ENCODE measurements at regions not wholly inside any gene's neighbourhood (a gene's known extent, or its start where the extent isn't known, plus 50 kb on each side); places are given as distances from the start of the nearest gene placed in this dataset.

DNA sequence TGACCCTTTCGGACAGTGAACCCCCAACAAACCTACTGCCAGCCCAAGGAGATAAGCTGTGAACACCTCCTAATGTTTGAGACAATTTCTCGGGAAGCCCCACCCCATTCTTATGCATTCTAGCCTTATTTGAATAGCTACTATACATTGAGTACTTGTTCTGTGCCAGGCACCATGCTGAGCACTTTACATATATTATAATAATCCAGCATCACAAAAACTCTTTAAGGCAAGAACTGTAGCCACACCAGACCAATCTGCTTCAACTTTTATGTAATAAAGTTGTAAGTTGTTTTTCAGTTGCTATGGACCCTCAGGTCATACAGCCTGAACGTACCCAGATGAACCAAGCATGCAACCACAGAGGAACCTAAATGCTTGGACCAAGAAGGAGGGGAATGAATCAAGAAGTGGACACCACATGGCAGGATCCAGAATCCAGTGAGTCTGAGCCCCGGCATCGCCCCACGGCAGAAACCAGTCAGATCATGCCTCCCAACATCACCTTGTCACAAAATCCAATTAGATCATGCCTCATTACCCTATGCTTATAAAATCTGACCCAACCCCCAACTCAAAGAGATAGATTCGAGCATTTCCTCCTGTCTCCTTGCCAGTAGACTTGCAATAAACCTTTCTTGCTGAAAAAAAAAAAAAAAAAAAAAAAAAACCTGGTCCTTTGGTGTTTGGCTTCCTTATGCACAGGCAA, 225.0 kb downstream of the QDPR start:
- no peak for DNase-seq

DNA sequence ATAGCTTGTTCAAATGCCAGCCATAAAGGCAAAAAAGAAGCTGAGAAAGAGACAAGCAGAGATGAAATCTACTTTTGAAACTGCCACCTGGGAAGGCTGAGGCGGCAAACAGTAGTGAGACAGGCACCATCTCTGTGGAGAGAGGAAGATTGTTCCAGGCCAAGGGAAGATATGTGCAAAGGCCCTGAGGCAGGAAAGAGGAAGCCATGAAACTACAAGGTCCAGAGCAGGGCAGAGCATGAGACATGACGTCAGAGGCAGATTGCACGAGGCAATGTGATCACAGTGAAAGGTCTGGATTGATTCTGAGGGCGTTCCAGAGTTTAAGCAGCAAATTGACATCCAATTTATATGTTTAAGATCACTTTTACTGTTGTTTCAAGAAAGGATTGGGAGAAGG, 226.1 kb downstream of the QDPR start:
- no peak for DNase-seq

DNA sequence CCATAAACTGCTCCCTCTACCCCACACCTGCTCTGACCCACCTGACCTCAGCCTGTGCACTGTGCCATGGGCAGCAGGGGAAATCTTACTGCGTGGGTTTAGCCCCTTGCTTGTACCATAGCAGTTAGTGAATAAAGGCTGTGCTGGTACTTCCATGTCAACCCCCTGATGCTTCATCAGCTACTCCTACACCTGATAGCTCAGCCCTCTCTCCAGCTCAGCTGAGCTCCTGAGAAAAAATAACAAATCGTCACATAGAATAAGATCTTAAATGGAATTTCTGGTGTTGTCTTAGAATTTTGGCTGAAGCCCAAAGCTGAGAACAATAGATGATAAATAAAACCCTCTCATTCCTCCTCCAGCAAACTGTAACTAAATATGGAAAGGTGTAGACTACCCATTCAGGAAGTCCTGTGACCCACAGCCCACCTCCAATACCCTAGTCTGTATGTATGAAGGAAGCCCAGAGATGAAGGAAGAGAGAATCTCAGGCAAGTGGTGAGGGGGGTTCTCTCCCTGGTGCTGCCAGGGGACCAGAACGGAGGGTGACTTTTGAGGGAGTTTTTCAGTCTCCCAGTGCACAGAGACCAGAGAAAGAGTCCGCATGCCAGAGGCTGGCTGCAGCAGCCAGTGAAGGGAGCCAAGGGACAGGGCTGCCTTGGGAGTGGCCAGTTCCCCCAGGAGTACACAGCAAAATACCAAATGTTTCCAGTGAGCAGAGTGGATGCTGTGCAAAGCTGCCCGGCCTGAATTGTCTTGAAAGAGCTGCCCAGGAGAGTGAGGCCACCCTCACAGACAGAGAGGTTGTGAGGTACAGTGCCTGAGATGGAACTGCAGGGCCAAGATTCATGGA, 227.3 kb downstream of the QDPR start:
- DNase-seq = no peak

DNA sequence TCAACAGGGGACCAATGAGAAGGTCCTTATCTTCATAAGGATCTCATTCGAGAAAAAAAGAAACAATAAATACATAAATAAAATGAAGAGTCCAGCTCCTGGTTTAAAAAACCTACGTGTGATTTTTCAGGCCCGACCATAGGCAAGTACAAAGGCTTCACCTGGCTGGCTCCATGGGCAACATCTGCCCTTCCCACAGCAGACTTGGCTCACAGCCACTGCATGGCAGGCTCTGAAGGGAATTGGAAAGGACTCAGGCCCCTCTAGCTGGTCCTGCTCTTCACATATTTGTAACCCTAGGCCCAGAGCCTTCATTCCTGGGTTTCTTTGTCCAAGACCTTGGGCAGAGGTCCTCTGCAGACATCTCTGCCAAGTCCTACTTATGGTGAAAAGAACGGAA, 228.1 kb downstream of the QDPR start:
- no peak for DNase-seq

DNA sequence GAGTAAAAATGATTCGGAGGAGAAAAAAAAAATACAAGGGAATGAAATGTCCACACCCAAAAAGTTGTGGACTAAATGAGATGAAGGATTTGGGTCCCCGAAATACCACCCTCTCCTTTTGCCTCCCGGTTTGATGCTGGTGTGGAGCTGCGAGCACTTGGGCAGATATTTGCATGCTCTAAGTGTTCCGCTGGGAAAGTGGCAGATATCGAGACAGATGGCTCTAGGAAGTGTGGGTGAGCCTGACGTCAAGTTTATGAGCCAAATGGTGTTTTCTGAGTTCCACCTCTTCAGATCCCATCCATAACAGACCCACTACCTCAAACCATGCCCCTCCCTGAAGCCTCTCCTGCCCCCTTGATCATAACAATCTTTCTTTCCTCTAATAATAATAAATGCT, 228.6 kb downstream of the QDPR start:
- no peak for DNase-seq

DNA sequence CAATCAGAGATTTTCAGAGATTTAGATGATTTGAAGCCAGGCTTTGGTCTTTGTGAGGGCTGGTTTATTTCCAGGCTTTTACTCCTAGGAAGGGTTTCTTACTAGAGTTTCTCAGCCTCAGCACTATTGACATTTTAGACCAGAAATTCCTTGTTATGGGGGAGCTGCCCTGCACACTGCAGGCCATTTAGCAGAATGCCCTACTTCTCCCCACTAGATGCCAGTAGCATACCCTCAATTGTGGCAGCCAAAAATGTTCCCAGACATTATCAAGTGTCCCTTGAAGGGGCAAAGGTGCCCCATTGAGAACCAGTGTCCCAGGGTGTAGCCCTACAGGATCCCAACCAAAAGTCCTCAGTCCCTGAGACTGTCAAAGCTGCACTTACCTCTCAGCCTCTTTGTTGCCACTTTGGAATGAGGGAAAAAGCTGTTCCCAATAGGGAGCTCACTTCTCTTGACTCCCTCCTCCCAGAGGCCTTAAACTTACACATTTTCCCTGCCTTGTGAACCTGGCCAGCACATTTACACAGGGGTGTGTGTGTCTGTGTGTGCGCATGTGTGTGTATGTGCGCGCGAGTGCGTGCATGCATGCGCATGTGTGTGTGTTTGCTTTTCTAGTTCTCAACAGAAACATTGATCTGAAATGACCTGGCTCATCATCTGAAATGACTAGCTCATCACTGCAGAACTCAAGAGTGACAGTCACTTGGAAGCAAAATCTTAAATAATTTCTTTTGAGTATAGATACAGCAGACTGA, 231.4 kb downstream of the QDPR start:
- no peak for DNase-seq

DNA sequence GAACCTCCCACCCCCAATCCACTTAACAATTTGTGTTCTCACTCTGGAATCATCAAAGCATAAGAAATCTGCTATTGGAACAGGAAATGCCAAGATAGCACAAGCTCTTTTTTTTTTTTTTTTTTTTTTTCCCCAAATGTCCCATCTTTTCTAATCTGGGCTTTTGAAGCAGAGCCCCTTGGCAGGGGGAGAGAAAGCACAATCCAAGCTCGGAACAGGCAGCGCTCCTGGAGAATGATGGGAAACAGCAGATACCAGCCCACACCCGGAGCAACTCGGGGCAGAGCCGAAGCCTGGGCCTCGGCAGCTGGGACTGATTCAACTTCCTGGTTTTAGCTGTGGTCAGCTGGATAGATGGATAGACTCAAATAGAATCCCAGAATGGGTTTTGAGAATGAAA, 235.1 kb downstream of the QDPR start:
- no peak for DNase-seq

DNA sequence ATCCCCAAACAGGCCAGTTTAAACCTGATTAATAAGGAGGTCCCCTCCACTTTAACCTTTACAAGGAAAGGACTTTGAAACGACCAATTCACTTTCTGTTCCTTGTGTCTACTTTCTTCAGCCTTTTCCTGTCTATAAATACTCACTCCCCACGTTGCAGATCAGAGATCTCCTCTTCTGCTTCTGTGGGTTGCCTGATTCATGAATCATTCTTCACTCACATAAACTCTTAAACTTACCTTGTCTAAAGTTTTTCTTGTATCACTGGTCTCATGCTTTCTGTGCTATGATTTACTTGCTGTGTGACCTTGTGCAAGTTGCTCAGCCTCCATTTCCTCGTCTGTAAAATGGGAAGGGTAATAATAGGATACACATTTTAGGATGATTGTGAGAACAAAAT, 236.1 kb downstream of the QDPR start:
- DNase-seq = no peak

DNA sequence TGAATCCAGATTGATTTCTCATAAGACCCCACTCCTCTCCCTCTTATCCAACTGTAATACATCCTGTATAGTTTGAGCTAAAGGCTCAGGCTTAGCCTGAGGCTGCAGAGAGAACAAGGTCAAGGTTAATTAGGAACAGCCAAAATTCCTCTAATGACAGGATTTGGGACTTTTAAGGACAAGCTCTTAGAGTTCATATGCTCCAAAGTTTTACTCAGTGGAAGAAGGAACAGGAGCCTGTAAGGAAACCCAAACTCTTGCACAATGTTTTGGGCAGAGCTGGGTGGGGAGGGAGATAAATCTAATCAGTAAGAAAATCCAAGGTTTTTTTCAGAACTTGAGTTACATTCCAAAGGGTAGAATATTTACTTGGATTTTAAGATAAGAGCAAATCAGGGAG, 238.8 kb downstream of the QDPR start:
- no peak for DNase-seq

DNA sequence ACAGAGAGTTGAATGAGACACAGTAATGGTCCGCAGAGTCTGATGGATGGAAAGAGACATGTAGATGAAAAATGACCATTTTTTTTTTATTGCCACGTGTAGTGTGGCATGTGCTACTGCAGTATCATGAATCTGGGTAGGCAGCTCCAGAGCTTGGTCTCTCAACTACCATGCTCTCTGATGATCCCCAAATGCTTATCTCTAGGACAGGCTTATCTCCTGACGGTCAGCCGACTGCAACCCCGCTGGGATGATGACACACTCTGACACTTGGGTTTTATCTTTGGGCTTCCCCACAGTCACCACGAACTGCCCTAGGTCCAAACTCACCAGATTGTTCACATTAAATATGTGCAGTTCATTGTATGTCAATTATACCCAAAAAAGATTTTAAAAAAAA, 239.7 kb downstream of the QDPR start:
- no peak for DNase-seq

DNA sequence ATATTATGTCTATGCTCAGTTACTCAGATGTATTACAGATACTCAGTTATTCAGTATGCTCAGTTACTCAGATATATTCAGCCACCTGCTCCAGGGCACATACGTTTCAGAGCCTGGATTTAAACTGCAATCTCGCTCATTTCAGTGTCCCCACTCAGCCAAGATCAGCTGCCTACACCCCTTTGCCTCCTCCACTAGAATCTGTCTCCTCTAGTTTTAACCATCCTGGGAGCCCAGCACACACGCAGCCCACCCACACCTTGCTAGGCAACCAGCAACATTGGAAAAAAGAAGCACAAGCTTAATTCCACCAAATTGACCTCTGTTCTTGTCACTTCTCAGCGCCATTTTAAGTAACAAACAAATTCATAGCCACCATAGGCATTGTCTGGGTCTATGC, 246.2 kb downstream of the QDPR start:
- no peak for DNase-seq

DNA sequence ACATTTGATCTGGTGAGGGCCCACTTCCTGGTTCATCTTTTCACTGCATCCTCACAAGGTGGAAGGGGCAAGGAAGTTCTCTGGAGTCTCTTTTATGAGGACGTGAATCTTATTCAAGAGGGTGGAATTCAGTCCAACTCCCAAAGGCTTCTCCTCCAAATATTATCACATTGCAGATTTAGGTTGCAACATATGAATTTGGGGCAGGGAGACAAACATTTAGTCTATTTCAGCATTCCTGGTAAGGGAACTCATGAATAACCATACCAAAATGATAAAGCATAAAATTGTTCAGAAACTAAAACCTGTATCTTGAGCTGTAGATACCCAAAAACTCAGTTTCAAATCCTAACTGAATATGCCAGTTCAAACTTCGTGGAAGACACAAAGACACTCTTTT, 246.8 kb downstream of the QDPR start:
- no peak for DNase-seq

DNA sequence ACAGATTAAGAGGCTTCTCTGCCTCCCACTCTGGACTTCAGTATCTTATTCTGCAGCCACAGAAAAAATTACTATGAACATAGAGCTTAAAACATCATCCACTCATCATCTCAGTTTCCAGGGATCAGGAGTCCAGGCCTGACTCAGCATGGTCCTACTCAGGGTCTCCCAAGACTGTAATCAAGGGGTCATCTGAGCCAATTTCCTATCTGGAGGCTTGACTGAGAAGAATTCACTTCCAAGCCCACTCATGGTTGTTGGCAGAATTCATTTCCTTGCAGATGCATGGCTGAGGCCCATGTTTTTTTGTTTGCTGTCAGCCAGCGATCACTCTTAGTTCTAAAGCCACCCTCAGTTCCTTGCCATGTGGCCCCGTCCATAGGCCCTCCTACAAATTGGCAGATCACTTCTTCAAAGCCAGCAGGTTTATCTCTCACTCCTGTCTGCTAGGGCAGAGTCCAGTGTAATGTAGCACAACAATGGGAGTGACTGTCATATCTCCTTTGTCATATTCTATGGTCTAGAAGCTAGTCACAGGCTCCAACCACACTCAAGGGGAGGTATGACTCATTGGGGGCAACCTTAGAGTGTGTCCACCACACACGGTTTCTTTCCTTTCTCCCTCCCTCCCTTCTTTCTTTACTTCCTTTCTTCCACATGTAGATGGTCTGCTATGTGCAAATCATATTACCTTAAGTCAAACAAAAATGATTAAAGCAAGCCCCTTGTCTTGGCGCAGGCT, 251.6 kb downstream of the QDPR start:
- no peak for DNase-seq

DNA sequence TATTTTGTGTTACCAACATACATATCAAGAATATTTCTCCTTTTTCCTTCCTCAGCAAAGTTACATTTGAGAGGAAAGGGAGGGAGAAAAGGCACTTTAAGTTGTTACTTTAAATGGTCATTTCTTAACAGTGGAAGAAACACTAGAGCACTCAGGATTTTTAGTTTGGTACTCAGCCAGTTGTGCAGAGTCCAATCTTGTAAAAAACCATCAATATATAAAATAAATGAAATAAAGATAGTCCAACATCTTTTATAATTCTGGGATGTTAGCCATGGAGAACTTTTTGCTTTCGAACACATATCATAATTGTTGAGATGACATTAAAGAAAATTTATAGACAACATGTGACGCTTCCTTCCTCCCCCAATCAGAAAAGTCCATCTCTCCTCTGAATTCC, 253.8 kb downstream of the QDPR start:
- DNase-seq = no peak

DNA sequence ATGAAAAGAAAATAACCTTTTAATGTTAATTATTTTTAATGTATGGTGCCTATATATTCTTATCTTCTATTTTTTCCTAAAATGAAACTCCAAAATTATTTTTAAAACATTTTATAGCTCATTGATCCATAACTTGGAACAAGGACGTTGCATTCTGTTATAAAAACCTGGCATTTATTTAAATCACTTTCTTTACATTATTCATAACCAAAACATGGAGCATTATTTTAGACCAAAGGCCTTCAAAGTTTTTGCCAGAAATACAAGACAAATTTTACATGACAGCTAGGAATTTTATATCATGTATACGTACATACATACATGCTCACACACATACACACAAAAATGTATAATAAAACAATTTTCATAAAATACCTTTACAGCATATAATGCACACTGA, 259.8 kb downstream of the QDPR start:
- no peak for DNase-seq

DNA sequence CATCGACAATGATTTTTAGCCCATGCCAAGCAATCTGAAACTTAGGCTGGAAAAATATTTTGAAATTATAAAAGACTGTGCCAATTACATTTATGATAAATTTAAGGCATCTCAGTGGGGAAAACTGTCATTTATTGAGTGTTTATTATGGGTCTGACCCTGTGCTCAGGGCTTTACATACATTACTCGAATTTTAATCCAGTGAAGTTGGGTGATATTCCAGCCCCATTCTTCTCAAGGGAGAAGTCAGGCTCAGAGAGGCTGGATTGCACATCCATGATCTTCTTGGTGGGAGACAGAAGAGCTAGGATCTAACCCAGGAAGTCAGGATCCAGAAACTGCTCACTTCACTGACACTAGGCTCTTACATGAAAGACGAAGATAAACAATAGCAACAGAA, 260.8 kb downstream of the QDPR start:
- no peak for DNase-seq

DNA sequence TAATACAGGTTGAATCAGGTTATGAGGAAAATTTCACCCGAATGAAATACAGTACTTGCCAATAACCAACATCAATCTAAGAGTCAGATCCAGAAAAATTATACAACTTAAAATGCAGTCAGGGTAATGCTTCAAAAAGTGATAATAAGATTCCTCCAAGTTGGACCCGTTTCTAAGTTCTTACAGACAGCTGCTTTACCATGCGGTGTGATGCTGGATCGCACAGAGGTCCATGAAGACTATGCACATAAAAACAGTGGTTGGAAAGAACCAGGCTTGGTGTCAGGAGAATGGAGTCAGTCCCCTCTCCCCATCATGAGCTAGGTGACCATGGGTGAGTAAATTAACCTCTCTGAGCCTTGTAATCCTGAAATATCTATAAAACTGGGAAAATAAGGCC, 261.3 kb downstream of the QDPR start:
- no peak for DNase-seq

DNA sequence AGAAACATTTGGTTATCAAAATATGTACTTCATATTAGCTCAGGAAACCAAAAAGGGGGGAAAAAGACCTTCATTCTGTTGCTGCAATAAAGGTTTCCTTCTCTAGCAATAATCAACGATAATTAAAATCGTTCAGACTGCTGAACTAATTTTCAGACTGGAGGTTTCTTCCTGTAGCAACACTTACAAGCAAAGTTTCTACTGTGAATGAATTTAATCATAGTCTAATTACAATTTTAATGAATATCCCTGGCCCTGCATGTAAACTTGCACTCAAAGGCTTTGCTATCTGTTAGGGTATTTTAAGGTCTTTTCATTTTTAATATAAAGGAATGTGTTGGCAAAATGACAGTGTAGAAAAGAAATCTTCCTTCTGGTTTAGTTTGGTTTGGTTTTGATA, 265.2 kb downstream of the QDPR start:
- no peak for DNase-seq

DNA sequence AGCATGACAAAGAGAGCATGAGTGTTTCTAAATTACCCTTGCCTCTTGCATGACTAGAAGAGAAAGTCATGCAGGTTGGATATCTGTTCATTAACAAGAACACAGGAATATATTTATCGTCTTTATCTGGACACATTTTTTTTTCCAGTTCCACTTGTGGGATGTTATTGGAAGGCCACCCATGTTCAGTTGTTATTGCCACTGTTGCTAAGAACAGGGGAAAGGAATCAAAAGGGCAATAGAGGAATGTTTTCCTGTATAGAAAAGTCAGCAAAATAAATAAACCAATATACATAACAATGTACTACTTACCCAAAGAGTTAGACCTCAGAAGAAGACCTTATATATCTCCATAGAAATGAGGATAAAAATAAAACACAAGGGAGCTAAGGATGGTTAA, 270.1 kb downstream of the QDPR start:
- no peak for DNase-seq

DNA sequence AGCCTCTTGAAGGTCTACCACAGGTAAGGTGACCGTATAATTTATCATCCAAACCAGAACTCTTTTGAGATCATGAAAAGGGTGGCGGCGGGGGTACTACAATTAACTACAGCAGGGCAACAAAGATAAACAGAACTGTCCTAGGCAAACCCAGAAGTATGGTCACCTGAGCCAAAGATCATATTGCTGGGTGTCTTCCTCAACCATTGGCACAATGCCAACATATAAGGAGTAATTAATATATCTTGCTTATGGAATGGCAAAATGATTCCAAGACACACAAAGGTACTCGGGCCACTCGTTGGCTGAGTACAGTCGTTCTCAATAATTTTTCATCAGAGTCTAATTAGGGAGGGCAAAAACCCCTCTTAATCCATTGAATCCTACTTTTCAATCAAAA, 273.3 kb downstream of the QDPR start:
- DNase-seq = no peak

DNA sequence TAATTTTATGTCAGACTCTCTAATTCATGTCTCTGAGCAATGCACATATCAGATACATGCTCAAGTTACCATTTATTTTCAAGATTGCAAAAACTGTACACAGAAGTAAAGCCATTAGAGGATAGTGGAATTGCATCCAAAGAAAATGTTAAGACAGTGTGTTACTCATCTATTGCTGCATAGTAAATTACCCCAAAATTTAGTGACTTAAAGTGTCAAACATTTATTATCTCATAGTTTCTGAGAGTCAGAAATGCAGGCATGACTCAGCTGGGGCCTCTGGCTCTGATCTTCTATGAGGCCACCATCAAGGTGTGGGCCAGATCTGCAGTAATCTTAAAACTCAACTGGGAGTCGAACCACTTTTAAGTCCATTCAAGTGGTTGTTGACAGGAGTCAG, 275.2 kb downstream of the QDPR start:
- no peak for DNase-seq

DNA sequence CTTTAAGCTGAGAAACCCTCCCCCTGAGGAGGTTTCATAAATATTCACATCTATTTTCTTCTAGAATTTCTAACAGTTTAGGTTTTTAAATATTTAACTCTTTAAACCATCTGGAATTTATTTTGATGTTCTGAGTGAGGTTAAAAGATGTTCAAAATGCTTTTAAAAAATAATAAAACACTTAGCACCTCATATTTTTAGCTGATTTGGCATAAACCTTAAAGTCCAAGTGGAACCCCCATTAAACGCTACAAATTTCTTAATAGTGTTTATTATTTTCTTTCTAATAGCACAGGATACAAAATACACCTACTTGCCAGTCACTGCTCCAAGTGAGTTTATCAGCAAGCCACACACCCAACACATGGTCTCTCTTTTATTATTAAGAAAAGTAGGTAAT, 277.2 kb downstream of the QDPR start:
- no peak for DNase-seq

DNA sequence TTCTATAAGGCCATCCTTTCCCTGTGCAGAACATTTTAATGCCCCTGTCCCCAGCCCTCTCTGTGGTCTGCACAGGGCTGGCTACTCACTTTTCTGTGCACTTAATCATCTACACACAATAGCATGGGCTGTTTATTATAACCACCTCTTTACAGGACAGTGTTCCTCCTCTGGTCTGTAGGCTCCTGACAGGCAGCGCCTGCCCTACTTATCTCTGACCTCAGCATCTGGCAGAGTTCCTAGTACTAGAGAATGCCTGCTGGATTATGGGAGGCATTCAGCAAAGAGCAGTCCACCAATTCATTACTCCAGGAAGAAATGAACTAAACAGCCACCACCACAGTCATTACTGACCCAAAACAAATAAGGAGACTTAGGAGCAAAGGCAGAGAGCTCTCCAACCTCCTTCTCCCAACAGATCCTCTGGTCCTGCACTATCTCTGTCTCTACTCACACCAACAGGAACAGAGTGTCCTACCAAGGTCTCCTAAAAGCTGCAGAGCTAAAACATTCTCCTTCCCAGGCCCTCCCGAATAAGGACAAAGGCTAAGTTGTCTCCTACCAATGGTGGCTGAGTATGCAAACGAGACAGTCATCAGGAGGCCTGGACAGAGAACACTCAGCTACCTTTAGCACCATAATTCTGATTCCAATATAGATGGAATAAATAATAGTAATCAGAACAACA, 279.2 kb downstream of the QDPR start:
- no peak for DNase-seq

All from CD4-positive, alpha-beta T cell treated with Interleukin-4 for 1 hour (primary cell).